H1 (cell line): ENCODE measurements at regions not wholly inside any gene's neighbourhood (a gene's known extent, or its start where the extent isn't known, plus 50 kb on each side); places are given as distances from the start of the nearest gene placed in this dataset.

Source experiments
- CTCF ChIA-PET: fragments of 300-600 bp; sonication (Branson Sonifier 250); formaldehyde crosslinking; loops from one replicate; lab custom pipeline; 2021; ENCODE audit not compliant: partially characterized antibody; lab: Charles Lee
- POLR2A ChIA-PET: fragments of 300-600 bp; sonication (Branson Sonifier 250); formaldehyde crosslinking; loops from one replicate; lab custom pipeline; 2021; ENCODE audit warnings: inconsistent platforms; ENCODE audit not compliant: partially characterized antibody; lab: Charles Lee
- DNase-seq, 2 experiments: peaks; one replicate each; pipeline versions ENCODE4 v3.0.0 to v3.0.0-alpha.2; 2010 to 2022; ENCODE audit warnings: low spot score in 2 of 2, low read depth in 1 of 2, mixed read lengths in 1 of 2
- FAIRE-seq: peaks from 2 replicates; lab custom pipeline; 2011; peaks lifted over from hg19 to GRCh38; lab: Jason Lieb, UNC
- H2AFZ ChIP-seq: 2 replicates; pipeline ENCODE4 v1.8.1; 2012; ENCODE audit warnings: low read length, inconsistent platforms
- H2AK5ac ChIP-seq: 2 replicates; pipeline ENCODE4 v1.6.1; 2013; ENCODE audit warnings: low read depth, low read length
- H2BK120ac ChIP-seq: replicated peaks from 2 replicates; pipeline ENCODE3; 2013; ENCODE audit warnings: low read depth, low read length, inconsistent platforms
- H2BK12ac ChIP-seq: 2 replicates; pipeline ENCODE4 v1.6.1; 2013; ENCODE audit warnings: low read depth, low read length
- H2BK15ac ChIP-seq: 2 replicates; pipeline ENCODE4 v1.6.1; 2013; ENCODE audit warnings: low read length
- H2BK20ac ChIP-seq: 2 replicates; pipeline ENCODE4 v1.6.1; 2013; ENCODE audit warnings: low read length
- H2BK5ac ChIP-seq: 2 replicates; pipeline ENCODE4 v1.6.1; 2013; ENCODE audit warnings: low read depth, low read length
- H3K14ac ChIP-seq: 2 replicates; pipeline ENCODE4 v1.6.1; 2013; ENCODE audit warnings: inconsistent platforms; ENCODE audit not compliant: insufficient read length
- H3K18ac ChIP-seq: 2 replicates; pipeline ENCODE4 v1.6.1; 2013; ENCODE audit warnings: low read length; ENCODE audit errors: extremely low read depth
- H3K23ac ChIP-seq: 2 replicates; pipeline ENCODE4 v1.6.1; 2013; ENCODE audit warnings: inconsistent platforms; ENCODE audit not compliant: insufficient read length
- H3K23me2 ChIP-seq: 2 replicates; pipeline ENCODE4 v1.6.1; 2013; ENCODE audit warnings: low read depth, low read length
- H3K27ac ChIP-seq: 2 replicates; pipeline ENCODE4 v1.6.1; 2011; ENCODE audit warnings: low read depth, low read length, inconsistent platforms
- H3K27me3 ChIP-seq, 4 experiments: replicated peaks in 1 of 4; 1 replicate in 1 of 4; 2 replicates in 3 of 4; pipeline versions ENCODE4 v1.6.1 to v1.8.1; 2011 to 2013; ENCODE audit warnings: low read length in 3 of 4, mild to moderate bottlenecking in 3 of 4, inconsistent platforms in 2 of 4, mixed read lengths in 2 of 4, moderate library complexity in 1 of 4; ENCODE audit not compliant: control insufficient read depth in 3 of 4, insufficient read depth in 3 of 4; ENCODE audit errors: extremely low read depth in 1 of 4
- H3K36me3 ChIP-seq, 4 experiments: 2 replicates each; pipeline versions ENCODE4 v1.6.1 to v1.8.1; 2011 to 2013; ENCODE audit warnings: mild to moderate bottlenecking in 4 of 4, low read length in 3 of 4, moderate library complexity in 2 of 4, control low read depth in 1 of 4, inconsistent platforms in 1 of 4; ENCODE audit not compliant: insufficient read depth in 4 of 4, control insufficient read depth in 2 of 4
- H3K4ac ChIP-seq: replicated peaks from 2 replicates; pipeline ENCODE3; 2013; ENCODE audit warnings: low read length, low read depth, mixed read lengths, inconsistent platforms; ENCODE audit not compliant: insufficient read length
- H3K4me1 ChIP-seq, 4 experiments: replicated peaks in 1 of 4; 1 replicate in 1 of 4; 2 replicates in 3 of 4; pipeline versions ENCODE4 v1.6.1 to v1.8.1; 2011 to 2013; ENCODE audit warnings: low read length in 3 of 4, inconsistent platforms in 2 of 4, mixed read lengths in 1 of 4; ENCODE audit not compliant: insufficient read depth in 4 of 4, control insufficient read depth in 3 of 4
- H3K4me2 ChIP-seq, 2 experiments: 2 replicates each; pipeline versions ENCODE4 v1.6.1 to v1.8.1; 2011 to 2013; ENCODE audit warnings: low read depth in 2 of 2, low read length in 2 of 2, control low read depth in 1 of 2, inconsistent platforms in 1 of 2, mild to moderate bottlenecking in 1 of 2; ENCODE audit not compliant: insufficient read depth in 1 of 2
- H3K4me3 ChIP-seq, 4 experiments: fragments of 200-600, 300-600 bp in 1 of 4; sonication (generic), shearing (Covaris generic), sonication (Bioruptor Twin) in 1 of 4; 2 replicates each; pipeline versions ENCODE4 v1.5.1 to v1.8.1; 2011 to 2016; ENCODE audit warnings: low read length in 4 of 4, low read depth in 3 of 4, control low read depth in 2 of 4, inconsistent platforms in 2 of 4, mild to moderate bottlenecking in 2 of 4, mixed read lengths in 1 of 4, moderate library complexity in 1 of 4; ENCODE audit not compliant: insufficient read depth in 2 of 4; ENCODE audit errors: extremely low read depth in 1 of 4
- H3K56ac ChIP-seq: replicated peaks from 2 replicates; pipeline ENCODE3; 2013; ENCODE audit warnings: low read depth, mild to moderate bottlenecking, mixed read lengths, low read length, inconsistent platforms; ENCODE audit not compliant: insufficient read length
- H3K79me1 ChIP-seq: 2 replicates; pipeline ENCODE4 v1.6.1; 2013; ENCODE audit warnings: low read depth, low read length, control low read depth
- H3K79me2 ChIP-seq, 2 experiments: 2 replicates each; pipeline versions ENCODE4 v1.6.1 to v1.8.1; 2012 to 2013; ENCODE audit warnings: low read length in 2 of 2, mild to moderate bottlenecking in 2 of 2, inconsistent platforms in 1 of 2; ENCODE audit not compliant: insufficient read depth in 2 of 2, control insufficient read depth in 1 of 2
- H3K9ac ChIP-seq, 4 experiments: replicated peaks in 1 of 4; 1 replicate in 1 of 4; 2 replicates in 3 of 4; pipeline versions ENCODE4 v1.6.1 to v1.8.1; 2011 to 2013; ENCODE audit warnings: low read depth in 3 of 4, low read length in 3 of 4, control low read depth in 2 of 4, mild to moderate bottlenecking in 2 of 4, moderate library complexity in 2 of 4, inconsistent platforms in 1 of 4; ENCODE audit errors: extremely low read depth in 1 of 4
- H3K9me3 ChIP-seq, 2 experiments: 2 replicates each; pipeline versions ENCODE4 v1.6.1 to v1.8.1; 2012 to 2013; ENCODE audit warnings: mild to moderate bottlenecking in 2 of 2, moderate library complexity in 2 of 2, control low read depth in 1 of 2, inconsistent platforms in 1 of 2, low read depth in 1 of 2, low read length in 1 of 2, mixed read lengths in 1 of 2; ENCODE audit not compliant: insufficient read depth in 2 of 2
- H4K20me1 ChIP-seq, 2 experiments: replicated peaks in 1 of 2; 2 replicates each; pipeline versions ENCODE3 to v1.8.1; 2011 to 2013; ENCODE audit warnings: inconsistent platforms in 2 of 2, low read length in 2 of 2, mild to moderate bottlenecking in 1 of 2; ENCODE audit not compliant: insufficient read depth in 2 of 2, control insufficient read depth in 1 of 2
- H4K5ac ChIP-seq: 2 replicates; pipeline ENCODE4 v1.6.1; 2013; ENCODE audit warnings: low read length, low read depth, mixed read lengths, inconsistent platforms; ENCODE audit not compliant: insufficient read length
- H4K8ac ChIP-seq: 2 replicates; pipeline ENCODE4 v1.8.0; 2013; ENCODE audit warnings: mild to moderate bottlenecking, moderate library complexity, low read length, inconsistent platforms; ENCODE audit not compliant: insufficient read depth; ENCODE audit errors: extremely low read depth
- H4K91ac ChIP-seq: replicated peaks from 2 replicates; pipeline ENCODE3; 2013; ENCODE audit warnings: low read length, mixed read lengths, inconsistent platforms; ENCODE audit not compliant: insufficient read length
- CBX5 ChIP-seq: fragments of 300-800, 300-1000 bp; sonication (generic); IDR thresholded peaks from 2 replicates; pipeline ENCODE4 v1.7.1; 2016; ENCODE audit warnings: antibody characterized with exemption, low read length, low read depth
- EGR1 ChIP-seq: IDR thresholded peaks from 2 replicates; pipeline ENCODE4 v1.6.1; 2011; ENCODE audit warnings: low read depth, low read length, borderline replicate concordance
- GABPA ChIP-seq: IDR thresholded peaks from 2 replicates; pipeline ENCODE4 v1.6.1; 2011; ENCODE audit warnings: mild to moderate bottlenecking, low read length, moderate library complexity, borderline replicate concordance; ENCODE audit not compliant: insufficient read depth
- PHF8 ChIP-seq: fragments of 200-600 bp; sonication (generic); conservative IDR thresholded peaks from 2 replicates; pipeline ENCODE4 v1.7.1; 2012; ENCODE audit warnings: low read depth, mild to moderate bottlenecking, inconsistent platforms, low read length, moderate library complexity
- POU5F1 ChIP-seq: IDR thresholded peaks from 2 replicates; pipeline ENCODE4 v1.6.1; 2011; ENCODE audit warnings: low read depth, mild to moderate bottlenecking, low read length, moderate library complexity
- RXRA ChIP-seq: IDR thresholded peaks from 2 replicates; pipeline ENCODE4 v1.6.1; 2011; ENCODE audit warnings: low read depth, mild to moderate bottlenecking, low read length, moderate library complexity; ENCODE audit not compliant: insufficient read depth
- SRF ChIP-seq: IDR thresholded peaks from 2 replicates; pipeline ENCODE4 v1.6.1; 2011; ENCODE audit warnings: mild to moderate bottlenecking, low read depth, low read length, moderate library complexity
- TCF12 ChIP-seq: IDR thresholded peaks from 2 replicates; pipeline ENCODE4 v1.6.1; 2011; ENCODE audit warnings: low read depth, mild to moderate bottlenecking, low read length
- WGBS, 2 experiments: shearing (Covaris generic) in 1 of 2; methylation state at CpG; one replicate each; pipeline versions ENCODE4 v1.1.6 to v1.1.7; 2013 to 2015; ENCODE audit warnings: low lambda C conversion rate in 2 of 2, mixed read lengths in 2 of 2, inconsistent platforms in 1 of 2, low coverage in 1 of 2, missing lambda C conversion rate in 1 of 2; ENCODE audit not compliant: insufficient replicate concordance in 2 of 2, insufficient coverage in 1 of 2, insufficient read length in 1 of 2; ENCODE audit errors: extremely low coverage in 1 of 2, missing lambda C conversion rate in 1 of 2; 5-methylcytosine and 5-hydroxymethylcytosine counted together
- TF ChIP-seq, protein P1 (sequence below): IDR thresholded peaks from 2 replicates; pipeline ENCODE4 v1.6.1; 2011; ENCODE audit warnings: low read length, improper control_type of control experiment

DNA sequence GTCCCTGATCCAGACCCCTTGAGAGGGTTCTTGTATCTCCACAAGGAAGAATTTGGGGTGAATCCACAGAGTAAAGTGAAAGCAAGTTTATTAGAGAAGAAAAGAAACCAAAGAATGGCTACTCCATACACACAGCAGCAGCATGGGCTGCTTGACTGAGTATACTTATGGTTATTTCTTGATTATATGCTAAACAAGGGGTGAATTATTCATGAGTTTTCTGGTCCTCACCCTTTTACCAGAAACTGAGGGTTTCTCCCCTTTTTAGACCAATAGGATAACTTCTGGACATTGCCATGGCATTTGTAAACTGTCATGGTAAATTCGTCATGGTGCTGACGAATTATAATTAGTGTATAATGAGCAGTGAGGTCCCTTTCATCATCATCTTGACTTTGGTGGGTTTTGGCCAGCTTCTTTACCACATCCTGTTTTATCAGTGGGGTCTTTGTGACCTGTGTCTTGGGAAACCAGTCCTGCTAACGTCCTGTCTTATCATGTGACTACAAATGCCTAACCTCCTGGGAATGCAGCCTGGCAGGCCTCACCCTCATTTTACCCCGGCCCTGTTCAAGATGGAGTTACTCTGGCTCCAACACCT is 121.9 kb downstream of the SPTSSA start:
- H2BK5ac ChIP-seq = no peak overlapping the region
- H3K23ac ChIP-seq = no peak overlapping the region
- no peaks in the 10 kb centered on the region for H4K20me1 ChIP-seq
- no peak overlapping the region for H2AK5ac ChIP-seq
- H3K56ac ChIP-seq = no peak overlapping the region
- no peak overlapping the region for H4K5ac ChIP-seq
- TF ChIP-seq SRF (no peak), RXRA (no peak), GABPA (no peak), EGR1 (no peak), POU5F1 (no peak), CBX5 (no peak), PHF8 (no peak), TCF12 (no peak)
- TF ChIP-seq, protein P1, sequence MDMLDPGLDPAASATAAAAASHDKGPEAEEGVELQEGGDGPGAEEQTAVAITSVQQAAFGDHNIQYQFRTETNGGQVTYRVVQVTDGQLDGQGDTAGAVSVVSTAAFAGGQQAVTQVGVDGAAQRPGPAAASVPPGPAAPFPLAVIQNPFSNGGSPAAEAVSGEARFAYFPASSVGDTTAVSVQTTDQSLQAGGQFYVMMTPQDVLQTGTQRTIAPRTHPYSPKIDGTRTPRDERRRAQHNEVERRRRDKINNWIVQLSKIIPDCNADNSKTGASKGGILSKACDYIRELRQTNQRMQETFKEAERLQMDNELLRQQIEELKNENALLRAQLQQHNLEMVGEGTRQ = no peak
- H3K36me3 ChIP-seq = no peaks in the 10 kb centered on the region
- peaks cover 3 to 5% of the 10 kb centered on the region in 2 experiments; a peak in 2 of 4 replicates for H3K9me3 ChIP-seq
- no peak for FAIRE-seq
- DNase-seq = no peak
- no peak overlapping the region for H2AFZ ChIP-seq
- no peak overlapping the region for H3K27ac ChIP-seq
- no peak overlapping the region for H2BK12ac ChIP-seq
- CTCF ChIA-PET = no interaction called here
- H3K4me2 ChIP-seq = no peak overlapping the region
- H4K91ac ChIP-seq = no peak overlapping the region
- no peaks in the 10 kb centered on the region for H3K4me1 ChIP-seq
- WGBS, 2 experiments = 88% methylated on average over 4 of the region's 4 CpGs; no CpG with 5 or more reads in 1 of the 2 experiments
- no peak overlapping the region for H3K9ac ChIP-seq
- H3K23me2 ChIP-seq = no peaks in the 10 kb centered on the region
- no peaks in the 10 kb centered on the region for H3K79me1 ChIP-seq
- no peak overlapping the region for H2BK120ac ChIP-seq
- H2BK15ac ChIP-seq = no peak overlapping the region
- H3K4ac ChIP-seq = no peak overlapping the region
- no peak overlapping the region for H4K8ac ChIP-seq
- H3K79me2 ChIP-seq = no peaks in the 10 kb centered on the region
- H3K14ac ChIP-seq = no peak overlapping the region
- POLR2A ChIA-PET = no interaction called here
- no peak overlapping the region for H3K4me3 ChIP-seq
- no peak overlapping the region for H3K18ac ChIP-seq
- H2BK20ac ChIP-seq = no peak overlapping the region
- no peaks in the 10 kb centered on the region for H3K27me3 ChIP-seq
